ENCODE measurements at regions not wholly inside any gene's neighbourhood (a gene's known extent, or its start where the extent isn't known, plus 50 kb on each side); places are given as distances from the start of the nearest gene placed in this dataset.

DNA sequence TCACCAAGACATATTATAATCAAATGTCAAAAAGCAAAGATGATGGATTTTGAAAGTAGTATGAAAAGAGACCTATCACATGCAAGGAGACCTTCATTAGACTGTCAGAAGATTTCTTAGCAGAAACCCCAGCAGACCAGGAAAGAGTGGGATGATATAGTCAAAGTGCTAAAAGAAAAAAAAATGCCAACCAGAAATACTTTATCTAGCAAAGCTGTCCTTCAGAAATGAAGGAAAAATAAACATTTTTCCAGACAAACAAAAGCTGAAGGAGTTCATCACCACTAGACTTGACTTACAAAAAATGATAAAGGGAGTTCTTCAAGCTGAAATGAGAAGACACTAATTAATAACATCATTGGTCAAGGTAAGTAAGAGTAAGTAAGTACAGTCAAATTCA, 251.2 kb upstream of the SASH1 start:
- no peak for DNase-seq

GRCh38 chr6:148103436-148103835, 239.2 kb upstream of the SASH1 start:
- DNase-seq: no peak

DNA sequence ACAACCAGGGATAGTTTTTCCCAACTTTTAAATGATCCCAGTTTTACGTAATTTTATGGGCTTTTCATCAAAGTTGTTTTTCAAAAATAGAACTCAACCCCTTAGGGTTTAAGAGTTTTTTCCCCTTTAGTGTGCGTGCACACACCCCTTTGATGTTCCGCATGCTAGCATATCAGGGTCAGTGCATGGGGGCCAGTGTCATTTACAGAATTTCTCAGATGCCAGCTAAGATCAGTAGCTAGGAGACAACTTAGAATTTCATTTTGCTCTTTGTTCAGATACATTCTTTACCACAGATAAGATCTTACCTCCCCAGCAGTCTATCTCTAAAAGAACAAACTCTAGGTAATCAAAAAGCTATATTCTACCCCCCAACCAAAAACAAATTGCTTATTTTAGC, 238.5 kb upstream of the SASH1 start:
- no peak for DNase-seq

GRCh38 chr6:148105695-148106094, 236.9 kb upstream of the SASH1 start:
- no peak for DNase-seq

- no peak for DNase-seq
Measured at GRCh38 chr6:148107911-148108310, 234.7 kb upstream of the SASH1 start.

DNA sequence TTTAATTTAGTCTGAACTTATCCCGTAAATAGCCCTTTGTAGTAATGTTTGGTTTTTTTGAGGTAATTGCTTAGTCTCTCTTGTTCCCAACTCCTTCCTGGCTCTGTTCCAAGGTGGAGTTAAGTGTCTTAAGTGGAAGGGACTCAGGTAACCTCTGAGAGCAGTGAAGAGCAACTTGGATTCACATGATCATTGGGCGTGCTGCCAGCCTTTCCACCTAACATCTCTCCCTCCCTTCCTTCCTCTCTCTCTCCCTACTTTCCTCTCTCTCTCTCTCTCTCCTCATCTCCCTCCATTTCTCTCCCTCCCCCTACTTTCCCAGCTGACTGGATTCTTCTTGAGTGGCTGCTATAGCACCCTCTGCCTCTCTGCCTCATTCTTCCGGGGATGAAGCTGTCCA, 232.9 kb upstream of the SASH1 start:
- peak; percentile 51 to 57 for DNase-seq

- no peak for DNase-seq
Measured at GRCh38 chr6:148110925-148111324, 231.7 kb upstream of the SASH1 start.

- DNase-seq: no peak
Measured at GRCh38 chr6:148112851-148113319, 229.8 kb upstream of the SASH1 start.

GRCh38 chr6:148116001-148116400, 226.6 kb upstream of the SASH1 start:
- no peak for DNase-seq

DNA sequence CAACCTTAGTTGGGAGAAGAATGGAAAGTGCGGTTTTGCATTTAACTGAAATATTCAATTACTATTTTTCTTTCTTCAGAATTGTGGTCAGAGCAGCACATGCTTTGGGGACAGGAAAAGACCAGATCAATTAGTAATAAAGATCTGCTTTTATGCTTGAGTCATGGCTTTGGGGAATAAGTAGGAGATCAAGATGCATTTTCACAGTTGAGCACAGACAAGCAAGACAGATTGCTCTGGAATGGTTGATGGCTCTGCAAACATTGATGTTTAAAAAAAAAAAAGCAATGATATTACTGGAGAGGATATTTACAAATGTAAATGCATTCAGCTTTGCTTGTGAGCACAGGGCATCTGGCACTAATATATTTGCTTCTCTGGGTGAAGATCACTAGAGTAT, 224.4 kb upstream of the SASH1 start:
- DNase-seq: no peak

GRCh38 chr6:148128014-148128730, 214.5 kb upstream of the SASH1 start:
- no peak for DNase-seq

GRCh38 chr6:148134592-148134991, 208.0 kb upstream of the SASH1 start:
- peak; percentile 54 to 75 for DNase-seq

DNA sequence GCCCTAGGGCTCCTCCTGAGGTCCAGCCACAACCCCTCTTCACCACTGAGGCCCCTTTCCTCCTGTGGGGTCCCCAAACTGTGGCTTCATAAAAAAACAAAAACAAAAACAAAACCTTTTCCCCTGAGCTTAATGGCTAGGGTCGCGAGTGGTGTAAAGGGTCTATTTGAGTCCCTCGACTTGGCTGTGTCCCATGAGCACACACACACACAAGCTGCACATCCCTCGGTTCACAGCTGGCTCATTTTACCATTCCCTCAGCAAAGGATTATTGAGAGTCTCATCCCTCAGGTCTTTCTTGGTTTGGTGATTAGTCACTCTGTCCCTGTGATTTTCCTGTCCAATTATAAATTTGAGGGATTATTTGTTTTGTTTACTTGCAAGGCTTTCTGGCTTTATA, 206.1 kb upstream of the SASH1 start:
- DNase-seq: no peak

- no peak for DNase-seq
Measured at GRCh38 chr6:148137652-148138051, 205.0 kb upstream of the SASH1 start.

DNA sequence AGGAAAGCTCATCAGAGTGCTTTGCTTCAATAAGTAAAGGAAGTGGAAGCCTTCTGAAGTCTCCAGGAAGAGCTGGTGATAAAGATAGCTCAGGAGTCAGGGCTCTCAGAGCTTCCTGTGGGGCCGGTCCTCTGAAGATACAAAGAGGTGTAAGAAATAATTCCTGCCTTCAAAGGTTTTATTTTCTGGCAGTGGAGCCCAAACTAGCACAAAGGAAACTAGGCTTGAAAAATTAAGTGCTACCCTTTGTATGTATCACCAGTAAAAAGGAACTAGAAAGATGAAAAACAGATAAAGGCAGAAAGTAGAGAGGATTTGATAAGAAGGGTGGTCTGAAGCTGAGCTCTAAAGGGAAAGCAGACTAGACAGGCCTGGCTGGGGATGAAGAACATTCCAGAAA, 204.1 kb upstream of the SASH1 start:
- no peak for DNase-seq

- DNase-seq: no peak
Measured at GRCh38 chr6:148140772-148141557, 201.7 kb upstream of the SASH1 start.

DNA sequence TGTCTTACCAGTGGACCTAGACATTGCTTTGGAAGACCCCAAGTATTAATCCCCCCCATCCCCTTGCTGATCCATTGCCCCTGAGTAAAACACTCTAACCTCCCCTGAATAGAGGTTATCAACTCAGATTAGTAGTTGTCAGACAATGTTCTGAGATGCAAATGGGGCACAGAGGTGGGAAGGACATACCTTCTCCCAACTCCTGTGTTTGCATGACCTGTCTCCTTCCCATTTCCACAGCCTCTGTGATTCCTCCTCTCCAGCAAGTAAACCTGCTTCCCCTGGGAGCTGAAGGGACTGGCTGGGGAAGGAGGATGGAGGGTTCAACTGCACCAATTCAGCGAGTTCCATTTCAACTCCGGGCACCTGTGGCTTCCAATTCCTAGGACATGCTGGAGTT, 199.8 kb upstream of the SASH1 start:
- DNase-seq: no peak

DNA sequence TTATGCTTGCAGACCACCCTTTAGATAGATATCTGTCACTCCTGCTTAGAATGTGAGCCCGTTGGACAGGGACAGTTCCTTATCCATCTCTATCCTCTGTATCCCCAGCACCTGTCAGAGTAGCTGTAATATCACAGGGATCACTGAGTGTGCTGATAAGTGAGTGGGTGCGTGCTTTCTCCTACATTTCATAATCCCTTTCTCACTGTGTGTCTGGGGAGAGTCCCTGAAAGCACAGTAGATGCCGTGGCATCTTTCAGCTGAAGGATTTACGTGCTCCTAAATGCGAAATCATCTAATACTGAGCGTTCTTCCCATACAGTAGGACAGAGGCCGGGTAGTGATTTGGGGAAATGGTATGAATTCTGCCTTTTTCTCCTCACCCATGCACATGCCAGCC, 198.9 kb upstream of the SASH1 start:
- DNase-seq: no peak

- DNase-seq: no peak
Measured at GRCh38 chr6:148144917-148145521, 197.6 kb upstream of the SASH1 start.

DNA sequence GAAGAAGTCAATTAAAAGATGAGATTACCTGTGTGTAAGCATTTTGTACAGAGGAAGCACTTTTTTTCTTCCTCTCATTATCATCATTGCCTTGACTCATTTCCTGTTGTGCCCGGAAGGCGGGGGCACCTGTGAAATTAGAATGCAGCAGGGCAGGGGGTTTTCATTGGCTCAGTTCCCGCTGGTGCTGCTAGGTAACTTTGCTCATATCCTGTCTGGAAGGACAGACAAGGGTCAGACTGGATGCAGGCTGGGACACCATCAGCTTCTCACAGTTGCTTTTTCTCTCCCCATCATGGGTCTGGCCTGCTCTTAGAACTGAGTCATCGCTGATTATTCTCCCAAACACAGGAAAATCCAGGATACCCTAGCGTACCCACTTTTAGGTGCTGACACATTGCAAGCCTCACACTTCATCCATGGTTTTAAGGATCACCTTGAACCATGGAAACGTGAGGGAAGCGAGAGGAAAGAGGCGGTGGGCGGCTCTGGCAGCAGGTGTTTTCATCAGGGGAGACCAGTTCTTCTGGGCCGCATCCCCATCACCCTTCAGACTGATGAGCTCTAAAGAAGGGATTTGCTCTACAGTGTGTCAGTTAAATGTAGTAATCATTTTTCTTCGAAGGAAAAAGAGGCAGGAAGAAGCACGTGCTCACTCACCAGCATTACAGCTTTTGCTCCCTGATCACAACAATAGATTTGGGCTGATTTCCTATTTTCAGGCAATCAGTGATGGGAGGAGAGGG, 195.7 kb upstream of the SASH1 start:
- DNase-seq: no peak

GRCh38 chr6:148147463-148147830, 195.2 kb upstream of the SASH1 start:
- DNase-seq: no peak

DNA sequence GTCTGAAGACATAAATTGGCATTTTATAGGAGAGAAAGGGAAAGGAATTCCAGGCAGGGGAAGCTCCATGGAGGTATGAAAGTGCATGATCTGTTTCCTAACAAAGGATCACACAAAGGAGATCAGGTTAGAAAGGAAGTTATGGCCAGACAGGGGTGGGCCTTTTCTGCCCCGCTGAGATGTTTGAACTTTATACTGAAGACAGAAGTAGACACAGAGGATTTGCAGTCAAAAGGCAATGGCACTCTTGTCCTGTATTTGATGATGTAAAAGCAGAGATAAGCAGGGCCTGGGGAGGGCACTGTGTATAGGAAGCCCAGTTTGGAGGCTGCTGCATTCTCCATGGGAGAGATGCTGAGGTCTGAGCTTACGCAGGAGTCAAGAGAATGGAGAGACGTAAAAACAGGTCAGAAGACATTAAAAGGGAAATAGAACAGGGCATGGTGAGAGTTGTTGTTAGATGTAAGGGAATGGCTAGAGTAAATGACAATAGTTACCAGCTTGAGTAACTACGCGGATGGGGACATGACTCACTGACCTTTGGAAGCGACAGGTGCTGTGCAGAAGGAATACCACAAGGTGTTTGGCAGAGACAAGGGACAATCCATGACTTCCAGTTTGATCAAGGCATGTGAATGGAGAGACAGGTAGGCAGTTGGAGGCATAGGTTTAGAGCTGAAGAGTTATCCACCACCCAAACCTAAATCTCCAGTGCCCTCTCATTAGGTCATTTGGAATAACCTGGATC, 190.6 kb upstream of the SASH1 start:
- DNase-seq: no peak

Measured in right lung (tissue), 2 donors.